ENCODE measurements at regions not wholly inside any gene's neighbourhood (a gene's known extent, or its start where the extent isn't known, plus 50 kb on each side); places are given as distances from the start of the nearest gene placed in this dataset.

DNA sequence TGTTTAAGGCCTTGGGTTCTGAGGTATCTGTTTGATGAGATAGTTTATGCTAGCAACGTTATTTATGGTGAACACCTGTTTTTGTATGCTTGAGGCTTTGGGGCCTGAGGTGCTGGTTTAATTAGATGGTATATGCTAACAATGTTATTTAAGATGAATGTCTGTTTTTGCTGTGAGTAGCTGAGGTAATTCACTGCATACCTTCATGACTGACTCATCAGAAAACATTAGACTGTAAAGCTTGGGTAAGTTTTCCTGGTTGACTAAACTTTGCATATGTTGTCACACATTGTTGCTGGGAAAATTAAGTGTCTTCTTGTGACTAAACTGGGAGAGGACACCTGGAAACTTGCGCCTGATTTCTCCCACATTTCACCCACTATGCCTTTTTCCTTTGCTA is 1026.6 kb downstream of the RAPGEF2 start:
- TF ChIP-seq, protein P1, sequence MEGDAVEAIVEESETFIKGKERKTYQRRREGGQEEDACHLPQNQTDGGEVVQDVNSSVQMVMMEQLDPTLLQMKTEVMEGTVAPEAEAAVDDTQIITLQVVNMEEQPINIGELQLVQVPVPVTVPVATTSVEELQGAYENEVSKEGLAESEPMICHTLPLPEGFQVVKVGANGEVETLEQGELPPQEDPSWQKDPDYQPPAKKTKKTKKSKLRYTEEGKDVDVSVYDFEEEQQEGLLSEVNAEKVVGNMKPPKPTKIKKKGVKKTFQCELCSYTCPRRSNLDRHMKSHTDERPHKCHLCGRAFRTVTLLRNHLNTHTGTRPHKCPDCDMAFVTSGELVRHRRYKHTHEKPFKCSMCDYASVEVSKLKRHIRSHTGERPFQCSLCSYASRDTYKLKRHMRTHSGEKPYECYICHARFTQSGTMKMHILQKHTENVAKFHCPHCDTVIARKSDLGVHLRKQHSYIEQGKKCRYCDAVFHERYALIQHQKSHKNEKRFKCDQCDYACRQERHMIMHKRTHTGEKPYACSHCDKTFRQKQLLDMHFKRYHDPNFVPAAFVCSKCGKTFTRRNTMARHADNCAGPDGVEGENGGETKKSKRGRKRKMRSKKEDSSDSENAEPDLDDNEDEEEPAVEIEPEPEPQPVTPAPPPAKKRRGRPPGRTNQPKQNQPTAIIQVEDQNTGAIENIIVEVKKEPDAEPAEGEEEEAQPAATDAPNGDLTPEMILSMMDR (IDR thresholded peaks at IDR 0.05): no peak
- no peak for TF ChIP-seq POLR2A (IDR thresholded peaks at IDR 0.05)

Data from sigmoid colon (tissue), 3 donors.